K562 (cell line): ENCODE measurements at regions not wholly inside any gene's neighbourhood (a gene's known extent, or its start where the extent isn't known, plus 50 kb on each side); places are given as distances from the start of the nearest gene placed in this dataset.

ENCODE experiments used
- TOE1 ChIP-seq, 2 experiments: fragments of 450-650 bp in 1 of 2; sonication (generic) in 1 of 2; formaldehyde crosslinking in 1 of 2; IDR thresholded peaks; 2 replicates each; pipeline versions ENCODE4 v1.7.1 to v1.8.0; 2016 to 2022; ENCODE audit warnings: borderline replicate concordance in 2 of 2, mild to moderate bottlenecking in 2 of 2, antibody characterized with exemption in 1 of 2, inconsistent platforms in 1 of 2, low read depth in 1 of 2, missing genetic modification reagents in 1 of 2, moderate library complexity in 1 of 2
- ZBTB17 ChIP-seq: fragments of 450-650 bp; formaldehyde crosslinking; IDR thresholded peaks from 2 replicates; pipeline ENCODE4 v1.4.0; 2020; ENCODE audit warnings: mild to moderate bottlenecking
- TF ChIP-seq, protein P1 (sequence below), 2 experiments: fragments of 450-650 bp in 1 of 2; sonication (generic) in 1 of 2; formaldehyde crosslinking in 1 of 2; IDR thresholded peaks; 2 replicates each; pipeline versions ENCODE4 v1.7.1 to v1.9.0; 2016 to 2022; ENCODE audit warnings: inconsistent platforms in 1 of 2, mild to moderate bottlenecking in 1 of 2, missing genetic modification reagents in 1 of 2

DNA sequence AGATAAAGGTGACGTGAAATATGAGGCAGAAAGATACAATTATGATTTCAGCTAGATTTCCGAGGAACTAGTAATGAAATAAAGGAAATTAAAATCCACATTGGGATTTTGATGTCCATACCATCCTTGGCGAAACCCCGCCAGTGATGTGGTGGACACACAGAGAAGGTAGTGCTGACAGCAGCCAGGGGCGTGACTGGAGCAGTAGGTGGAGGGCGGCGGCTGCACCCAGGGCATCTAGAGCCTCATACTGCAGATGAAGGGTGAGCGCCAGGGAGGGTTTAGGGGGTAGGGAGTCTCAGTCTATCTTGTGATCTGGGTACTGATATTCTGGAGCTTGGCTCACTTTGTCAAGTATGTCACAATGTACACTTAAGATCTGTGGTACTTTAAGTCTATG, 855.5 kb upstream of the POM121L12 start (continued):
- TF ChIP-seq TOE1 (IDR thresholded peaks at IDR 0.05; ENCODE audit: borderline replicate concordance) = no peak
- no peak for TF ChIP-seq TOE1 (CRISPR knock-in tag; IDR thresholded peaks at IDR 0.05; ENCODE audit: borderline replicate concordance, low read depth)
- TF ChIP-seq ZBTB17 (CRISPR knock-in tag) = no peak
- TF ChIP-seq, protein P1, sequence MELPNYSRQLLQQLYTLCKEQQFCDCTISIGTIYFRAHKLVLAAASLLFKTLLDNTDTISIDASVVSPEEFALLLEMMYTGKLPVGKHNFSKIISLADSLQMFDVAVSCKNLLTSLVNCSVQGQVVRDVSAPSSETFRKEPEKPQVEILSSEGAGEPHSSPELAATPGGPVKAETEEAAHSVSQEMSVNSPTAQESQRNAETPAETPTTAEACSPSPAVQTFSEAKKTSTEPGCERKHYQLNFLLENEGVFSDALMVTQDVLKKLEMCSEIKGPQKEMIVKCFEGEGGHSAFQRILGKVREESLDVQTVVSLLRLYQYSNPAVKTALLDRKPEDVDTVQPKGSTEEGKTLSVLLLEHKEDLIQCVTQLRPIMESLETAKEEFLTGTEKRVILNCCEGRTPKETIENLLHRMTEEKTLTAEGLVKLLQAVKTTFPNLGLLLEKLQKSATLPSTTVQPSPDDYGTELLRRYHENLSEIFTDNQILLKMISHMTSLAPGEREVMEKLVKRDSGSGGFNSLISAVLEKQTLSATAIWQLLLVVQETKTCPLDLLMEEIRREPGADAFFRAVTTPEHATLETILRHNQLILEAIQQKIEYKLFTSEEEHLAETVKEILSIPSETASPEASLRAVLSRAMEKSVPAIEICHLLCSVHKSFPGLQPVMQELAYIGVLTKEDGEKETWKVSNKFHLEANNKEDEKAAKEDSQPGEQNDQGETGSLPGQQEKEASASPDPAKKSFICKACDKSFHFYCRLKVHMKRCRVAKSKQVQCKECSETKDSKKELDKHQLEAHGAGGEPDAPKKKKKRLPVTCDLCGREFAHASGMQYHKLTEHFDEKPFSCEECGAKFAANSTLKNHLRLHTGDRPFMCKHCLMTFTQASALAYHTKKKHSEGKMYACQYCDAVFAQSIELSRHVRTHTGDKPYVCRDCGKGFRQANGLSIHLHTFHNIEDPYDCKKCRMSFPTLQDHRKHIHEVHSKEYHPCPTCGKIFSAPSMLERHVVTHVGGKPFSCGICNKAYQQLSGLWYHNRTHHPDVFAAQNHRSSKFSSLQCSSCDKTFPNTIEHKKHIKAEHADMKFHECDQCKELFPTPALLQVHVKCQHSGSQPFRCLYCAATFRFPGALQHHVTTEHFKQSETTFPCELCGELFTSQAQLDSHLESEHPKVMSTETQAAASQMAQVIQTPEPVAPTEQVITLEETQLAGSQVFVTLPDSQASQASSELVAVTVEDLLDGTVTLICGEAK (IDR thresholded peaks at IDR 0.05) = no peak
- TF ChIP-seq, protein P1 (CRISPR knock-in tag; IDR thresholded peaks at IDR 0.05) = no peak
